Sigmoid colon (tissue), 4 donors: ENCODE measurements at regions not wholly inside any gene's neighbourhood (a gene's known extent, or its start where the extent isn't known, plus 50 kb on each side); places are given as distances from the start of the nearest gene placed in this dataset.
"Not testable (repeated sequence)": the region's sequence is repeated elsewhere in the genome, so short reads cannot be mapped to it uniquely, and the experiment has no call there.

Experiments used
- EP300 ChIP-seq, 4 donors: sonication (generic); formaldehyde crosslinking; IDR thresholded peaks; one replicate each; pipeline ENCODE4 v1.6.1; 2017; ENCODE audit warnings: antibody characterized with exemption in 4 of 4
- POLR2A ChIP-seq, 2 donors: fragments of 450-650 bp; IDR thresholded peaks; one replicate each; pipeline ENCODE4 v1.6.1; 2016; ENCODE audit warnings: antibody characterized with exemption in 2 of 2, mild to moderate bottlenecking in 2 of 2, moderate library complexity in 2 of 2
- POLR2AphosphoS5 ChIP-seq, 4 donors: sonication (generic); formaldehyde crosslinking; IDR thresholded peaks; one replicate each; pipeline ENCODE4 v1.6.1; 2017; ENCODE audit warnings: antibody characterized with exemption in 4 of 4
- TF ChIP-seq, protein P1 (sequence below), 4 experiments: fragments of 450-650 bp in 3 of 4; fragments of 200-600 bp in 1 of 4; IDR thresholded peaks; one replicate each; pipeline ENCODE4 v1.5.1; 2016 to 2019; ENCODE audit warnings: antibody characterized with exemption in 4 of 4, mild to moderate bottlenecking in 3 of 4, moderate library complexity in 2 of 4

DNA sequence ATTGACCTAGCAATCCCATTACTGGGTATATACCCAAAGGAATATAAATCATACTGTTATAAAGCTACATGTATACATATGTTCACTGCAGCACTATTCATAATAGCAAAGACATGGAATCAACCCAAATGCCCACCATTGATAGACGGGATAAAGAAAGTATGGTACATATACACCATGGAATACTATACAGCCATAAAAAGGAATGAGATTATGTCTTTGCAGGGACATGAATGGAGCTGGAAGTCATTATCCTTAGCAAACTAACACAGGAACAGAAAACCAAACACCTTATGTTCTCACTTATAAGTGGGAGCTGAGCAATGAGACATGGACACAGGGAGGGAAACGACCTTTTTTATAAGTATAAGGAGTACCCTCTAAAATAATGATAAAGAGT, 113.0 kb upstream of the TSPAN8 start:
- TF ChIP-seq POLR2AphosphoS5, POLR2A, EP300 (IDR thresholded peaks at IDR 0.05): not testable (repeated sequence)
- TF ChIP-seq, protein P1, sequence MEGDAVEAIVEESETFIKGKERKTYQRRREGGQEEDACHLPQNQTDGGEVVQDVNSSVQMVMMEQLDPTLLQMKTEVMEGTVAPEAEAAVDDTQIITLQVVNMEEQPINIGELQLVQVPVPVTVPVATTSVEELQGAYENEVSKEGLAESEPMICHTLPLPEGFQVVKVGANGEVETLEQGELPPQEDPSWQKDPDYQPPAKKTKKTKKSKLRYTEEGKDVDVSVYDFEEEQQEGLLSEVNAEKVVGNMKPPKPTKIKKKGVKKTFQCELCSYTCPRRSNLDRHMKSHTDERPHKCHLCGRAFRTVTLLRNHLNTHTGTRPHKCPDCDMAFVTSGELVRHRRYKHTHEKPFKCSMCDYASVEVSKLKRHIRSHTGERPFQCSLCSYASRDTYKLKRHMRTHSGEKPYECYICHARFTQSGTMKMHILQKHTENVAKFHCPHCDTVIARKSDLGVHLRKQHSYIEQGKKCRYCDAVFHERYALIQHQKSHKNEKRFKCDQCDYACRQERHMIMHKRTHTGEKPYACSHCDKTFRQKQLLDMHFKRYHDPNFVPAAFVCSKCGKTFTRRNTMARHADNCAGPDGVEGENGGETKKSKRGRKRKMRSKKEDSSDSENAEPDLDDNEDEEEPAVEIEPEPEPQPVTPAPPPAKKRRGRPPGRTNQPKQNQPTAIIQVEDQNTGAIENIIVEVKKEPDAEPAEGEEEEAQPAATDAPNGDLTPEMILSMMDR (IDR thresholded peaks at IDR 0.05): not testable (repeated sequence)
